ENCODE measurements at regions not wholly inside any gene's neighbourhood (a gene's known extent, or its start where the extent isn't known, plus 50 kb on each side); places are given as distances from the start of the nearest gene placed in this dataset.

DNA sequence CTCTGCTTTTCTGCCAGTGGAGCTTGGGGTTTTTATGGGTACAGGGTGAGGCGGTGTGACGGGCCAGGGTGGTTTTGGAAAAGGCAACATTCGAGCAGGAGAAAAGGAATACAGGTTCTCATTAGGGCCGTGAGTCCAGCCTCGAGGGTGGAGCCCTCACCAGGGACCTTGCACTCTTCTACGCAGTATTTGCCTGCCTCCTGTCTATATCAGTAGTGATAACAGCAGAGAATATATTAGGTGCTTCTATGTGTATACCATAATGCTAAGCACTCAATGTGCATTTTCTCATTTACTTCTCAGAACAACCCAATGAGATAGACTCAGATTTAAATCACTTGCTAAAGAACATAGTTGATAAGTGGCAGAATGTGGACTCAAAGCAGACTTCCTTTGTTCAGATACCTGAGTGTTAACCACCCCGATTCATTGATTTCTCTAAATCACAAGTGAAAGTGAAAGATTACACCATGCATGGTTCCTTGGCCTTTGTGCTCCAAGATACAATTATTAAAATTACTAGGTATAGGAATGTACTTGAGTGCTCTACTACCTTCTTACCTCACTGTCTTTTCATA lies 403.9 kb downstream of the PCDH7 start:
- no peak for TF ChIP-seq GATA3 (IDR thresholded peaks at IDR 0.05; ENCODE audit: low read depth, low read length)
- TF ChIP-seq GATA2 (IDR thresholded peaks at IDR 0.05; ENCODE audit: low read depth, low read length), result no peak

All from SH-SY5Y (cell line).